RWPE2 (cell line): ENCODE measurements at regions not wholly inside any gene's neighbourhood (a gene's known extent, or its start where the extent isn't known, plus 50 kb on each side); places are given as distances from the start of the nearest gene placed in this dataset.

Experiments used
- ATAC-seq: fragments of 200-7000 bp; cut with Tn5 transposase; 3 replicates; pipeline ENCODE4 v1.9.1; 2021; ENCODE audit warnings: low read depth
- DNase-seq: peaks from one replicate; pipeline ENCODE4 v3.0.0-alpha.2; 2020; ENCODE audit warnings: low spot score
- H3K27ac ChIP-seq: fragments of 450-650 bp; 2 replicates; pipeline ENCODE4 v1.5.1; 2017; ENCODE audit warnings: mild to moderate bottlenecking; ENCODE audit not compliant: poor library complexity, severe bottlenecking
- H3K27me3 ChIP-seq: fragments of 250-450 bp; sonication (Bioruptor Pico); 2 replicates; pipeline ENCODE4 v1.5.1; 2021; ENCODE audit warnings: mild to moderate bottlenecking, moderate library complexity; ENCODE audit not compliant: insufficient read depth, poor library complexity, severe bottlenecking
- H3K36me3 ChIP-seq: fragments of 250-450 bp; sonication (Bioruptor Pico); 2 replicates; pipeline ENCODE4 v1.5.1; 2020; ENCODE audit warnings: low read depth, mild to moderate bottlenecking, moderate library complexity
- H3K4me1 ChIP-seq: fragments of 250-450 bp; sonication (Bioruptor Pico); 2 replicates; pipeline ENCODE4 v1.5.1; 2021; ENCODE audit warnings: mild to moderate bottlenecking, moderate library complexity; ENCODE audit not compliant: insufficient read depth, poor library complexity, severe bottlenecking
- H3K4me3 ChIP-seq: fragments of 250-450 bp; sonication (Bioruptor Pico); 2 replicates; pipeline ENCODE4 v1.5.1; 2021; ENCODE audit warnings: mild to moderate bottlenecking, moderate library complexity; ENCODE audit not compliant: severe bottlenecking
- H3K9me3 ChIP-seq: fragments of 250-450 bp; sonication (Bioruptor Pico); 2 replicates; pipeline ENCODE4 v1.5.1; 2021; ENCODE audit warnings: mild to moderate bottlenecking, moderate library complexity; ENCODE audit not compliant: severe bottlenecking
- CTCF ChIP-seq: fragments of 450-650 bp; IDR thresholded peaks from one replicate; pipeline ENCODE4 v1.5.1; 2017; ENCODE audit warnings: mild to moderate bottlenecking, moderate library complexity; ENCODE audit not compliant: poor library complexity, severe bottlenecking

GRCh38 chr10:62724465-62724864 lies 80.1 kb upstream of the ADO start:
- DNase-seq: no peak
- Histone ChIP-seq H3K9me3 (no peaks in the 10 kb centered on the region), H3K27me3 (peaks cover 5% of the 10 kb centered on the region), H3K4me1 (no peaks in the 10 kb centered on the region), H3K4me3 (no peak overlapping the region), H3K36me3 (no peaks in the 10 kb centered on the region), H3K27ac (no peak overlapping the region)
- ATAC-seq: no peak
- TF ChIP-seq CTCF: no peak

GRCh38 chr10:62726142-62726541 lies 78.4 kb upstream of the ADO start:
- DNase-seq (no peak), ATAC-seq (no peak)
- H3K36me3 ChIP-seq: no peaks in the 10 kb centered on the region
- no peak overlapping the region for H3K27ac ChIP-seq
- H3K27me3 ChIP-seq: peaks cover 5% of the 10 kb centered on the region
- no peak for TF ChIP-seq CTCF
- no peaks in the 10 kb centered on the region for H3K9me3 ChIP-seq
- H3K4me1 ChIP-seq: no peaks in the 10 kb centered on the region
- H3K4me3 ChIP-seq: no peak overlapping the region

- DNase-seq (no peak), ATAC-seq (no peak)
- H3K4me3 ChIP-seq: no peak overlapping the region
- H3K4me1 ChIP-seq: no peaks in the 10 kb centered on the region
- TF ChIP-seq CTCF: no peak
- no peaks in the 10 kb centered on the region for H3K9me3 ChIP-seq
- H3K27me3 ChIP-seq: peaks cover 5% of the 10 kb centered on the region
- no peaks in the 10 kb centered on the region for H3K36me3 ChIP-seq
- H3K27ac ChIP-seq: no peak overlapping the region
Observed at GRCh38 chr10:62726638-62727037, 77.9 kb upstream of the ADO start.

GRCh38 chr10:62727934-62728333 lies 76.6 kb upstream of the ADO start:
- Histone ChIP-seq H3K27ac (no peak overlapping the region), H3K9me3 (no peaks in the 10 kb centered on the region), H3K4me3 (no peak overlapping the region), H3K27me3 (peaks cover 5% of the 10 kb centered on the region), H3K36me3 (no peaks in the 10 kb centered on the region), H3K4me1 (peaks cover 3% of the 10 kb centered on the region)
- DNase-seq (no peak), ATAC-seq (no peak)
- TF ChIP-seq CTCF: no peak

- TF ChIP-seq CTCF: no peak
- no peak overlapping the region for H3K27ac ChIP-seq
- DNase-seq (no peak), ATAC-seq (no peak)
- peaks cover 5% of the 10 kb centered on the region for H3K27me3 ChIP-seq
- H3K9me3 ChIP-seq: no peaks in the 10 kb centered on the region
- H3K4me3 ChIP-seq: no peak overlapping the region
- H3K36me3 ChIP-seq: no peaks in the 10 kb centered on the region
- H3K4me1 ChIP-seq: peaks cover 3% of the 10 kb centered on the region
Observed at GRCh38 chr10:62728479-62728878, 76.0 kb upstream of the ADO start.
